Ishikawa (cell line): ENCODE measurements at regions not wholly inside any gene's neighbourhood (a gene's known extent, or its start where the extent isn't known, plus 50 kb on each side); places are given as distances from the start of the nearest gene placed in this dataset.

Experiments
- EP300 ChIP-seq: IDR thresholded peaks from 2 replicates; pipeline ENCODE4 v1.6.1; 2012; ENCODE audit warnings: borderline replicate concordance
- FOXM1 ChIP-seq: IDR thresholded peaks from 2 replicates; pipeline ENCODE4 v1.6.1; 2012; ENCODE audit warnings: low read depth, borderline replicate concordance
- TAF1 ChIP-seq: IDR thresholded peaks from 2 replicates; pipeline ENCODE4 v1.6.1; 2012; ENCODE audit warnings: low read depth, mild to moderate bottlenecking
- TCF12 ChIP-seq: IDR thresholded peaks from 2 replicates; pipeline ENCODE4 v1.6.1; 2012; ENCODE audit warnings: low read depth
- USF1 ChIP-seq: IDR thresholded peaks from 2 replicates; pipeline ENCODE4 v1.6.1; 2012
- YY1 ChIP-seq: IDR thresholded peaks from 2 replicates; pipeline ENCODE4 v1.6.1; 2012; ENCODE audit warnings: low read depth

DNA sequence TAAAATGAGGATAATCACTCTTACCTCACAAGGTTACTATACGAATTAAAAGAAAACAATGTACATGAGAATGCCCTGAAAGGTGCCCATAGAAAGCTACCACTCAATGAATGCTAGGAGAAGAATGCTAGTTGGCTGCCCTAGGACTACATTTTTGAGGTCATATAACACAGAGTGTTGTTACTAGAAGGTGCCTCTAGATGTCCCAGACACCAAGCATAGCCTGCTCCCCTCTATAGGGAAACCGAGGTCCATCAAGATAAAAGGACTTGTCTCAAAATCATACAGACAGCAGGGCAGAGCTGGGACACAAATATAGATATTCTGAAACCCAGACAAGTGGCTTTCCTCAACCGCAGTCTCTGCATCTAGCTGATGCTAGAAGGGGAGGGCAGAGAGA is 147.0 kb upstream of the ARHGEF9 start:
- TF ChIP-seq TCF12 (no peak), EP300 (no peak), YY1 (no peak), TAF1 (no peak), USF1 (no peak), FOXM1 (no peak)
